ENCODE measurements at regions not wholly inside any gene's neighbourhood (a gene's known extent, or its start where the extent isn't known, plus 50 kb on each side); places are given as distances from the start of the nearest gene placed in this dataset.

DNA sequence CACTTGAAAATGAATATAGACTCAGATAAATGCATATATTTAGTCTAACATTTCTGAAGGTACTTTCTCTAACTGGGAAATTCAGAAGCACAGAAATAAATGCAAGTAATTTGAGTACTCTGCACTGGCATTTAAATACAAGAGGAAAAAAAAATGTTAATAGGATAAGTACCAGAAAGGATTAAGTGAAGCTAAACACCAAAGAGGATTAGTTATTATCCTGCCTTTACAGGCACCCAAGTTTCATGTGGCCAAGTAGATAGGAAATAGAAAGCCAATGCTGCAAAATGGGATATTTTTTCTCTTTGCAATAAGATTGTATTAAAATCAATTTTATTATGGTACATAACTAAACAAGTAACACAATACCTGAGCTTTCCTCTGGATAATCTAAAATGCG is 762.5 kb downstream of the PCDH7 start:
- TF ChIP-seq CTCF (IDR thresholded peaks at IDR 0.05) (no peak), POLR2A (IDR thresholded peaks at IDR 0.05) (no peak)

Measured in right lobe of liver (tissue), 4 donors.